ENCODE measurements at regions not wholly inside any gene's neighbourhood (a gene's known extent, or its start where the extent isn't known, plus 50 kb on each side); places are given as distances from the start of the nearest gene placed in this dataset.
A peak's percentile ranks its signal among the peaks of the same experiment; 100 is the strongest.

- TF ChIP-seq CTCF (IDR thresholded peaks at IDR 0.05; ENCODE audit: unreplicated experiment) = no peak
- H3K4me1 Mint-ChIP-seq (ENCODE audit: unreplicated experiment) = peaks cover 4% of the 10 kb centered on the region
- peaks cover 1% of the 10 kb centered on the region for H3K27me3 Mint-ChIP-seq (ENCODE audit: unreplicated experiment)
- DNase-seq (ENCODE audit: low spot score) = no peak
- H3K4me3 Mint-ChIP-seq (ENCODE audit: unreplicated experiment) = no peak overlapping the region
- H3K36me3 Mint-ChIP-seq (ENCODE audit: low read depth, unreplicated experiment) = peaks cover 3% of the 10 kb centered on the region
- no peaks in the 10 kb centered on the region for H3K9me3 Mint-ChIP-seq (ENCODE audit: unreplicated experiment)
- H3K27ac Mint-ChIP-seq (ENCODE audit: unreplicated experiment) = no peak overlapping the region
Measured at GRCh38 chr15:75100679-75101078, 77.3 kb downstream of the PPCDC start.

DNA sequence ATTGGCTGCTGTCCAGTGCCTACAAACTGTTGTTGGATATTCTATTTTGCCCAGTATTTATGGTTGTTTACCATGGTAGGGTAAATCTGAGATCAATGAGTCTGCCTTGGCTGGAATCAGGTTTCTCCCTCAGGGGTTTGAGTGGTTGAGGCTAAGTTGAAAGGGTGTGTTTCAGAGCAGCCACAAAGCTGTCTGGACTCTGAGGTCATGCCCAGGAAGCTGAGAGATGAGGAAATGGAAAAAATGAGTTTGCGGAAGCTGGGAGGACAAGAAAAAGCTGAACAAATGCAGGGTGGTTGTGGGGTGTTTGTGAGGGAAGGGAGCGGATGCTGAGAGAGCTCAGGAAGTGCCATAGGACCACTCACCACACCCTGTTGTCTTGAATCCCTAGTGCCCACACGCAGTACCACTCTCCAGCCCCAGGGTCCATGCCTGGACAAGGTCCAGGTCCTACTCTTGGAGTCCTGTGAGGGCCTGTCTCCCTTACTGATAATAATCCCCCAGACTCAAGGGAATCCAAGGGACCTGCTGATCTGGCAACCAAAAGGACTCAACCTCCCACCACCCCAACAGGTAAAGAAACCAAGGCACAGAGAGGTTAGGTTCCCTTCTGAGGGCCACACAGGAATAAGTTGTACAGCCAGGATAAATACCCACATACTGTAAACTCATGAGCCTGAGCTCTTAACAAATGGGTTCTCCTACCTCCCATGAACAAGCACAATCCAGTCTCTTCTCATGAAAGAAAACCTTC is 81.6 kb downstream of the PPCDC start:
- TF ChIP-seq CTCF (IDR thresholded peaks at IDR 0.05; ENCODE audit: unreplicated experiment) = no peak
- H3K4me3 Mint-ChIP-seq (ENCODE audit: unreplicated experiment) = no peak overlapping the region
- peaks cover 2% of the 10 kb centered on the region for H3K27me3 Mint-ChIP-seq (ENCODE audit: unreplicated experiment)
- DNase-seq (ENCODE audit: low spot score) = no peak
- peak overlapping the region; percentile 50 for H3K27ac Mint-ChIP-seq (ENCODE audit: unreplicated experiment)
- peaks cover 4% of the 10 kb centered on the region for H3K4me1 Mint-ChIP-seq (ENCODE audit: unreplicated experiment)
- no peaks in the 10 kb centered on the region for H3K36me3 Mint-ChIP-seq (ENCODE audit: low read depth, unreplicated experiment)
- H3K9me3 Mint-ChIP-seq (ENCODE audit: unreplicated experiment) = no peaks in the 10 kb centered on the region

DNA sequence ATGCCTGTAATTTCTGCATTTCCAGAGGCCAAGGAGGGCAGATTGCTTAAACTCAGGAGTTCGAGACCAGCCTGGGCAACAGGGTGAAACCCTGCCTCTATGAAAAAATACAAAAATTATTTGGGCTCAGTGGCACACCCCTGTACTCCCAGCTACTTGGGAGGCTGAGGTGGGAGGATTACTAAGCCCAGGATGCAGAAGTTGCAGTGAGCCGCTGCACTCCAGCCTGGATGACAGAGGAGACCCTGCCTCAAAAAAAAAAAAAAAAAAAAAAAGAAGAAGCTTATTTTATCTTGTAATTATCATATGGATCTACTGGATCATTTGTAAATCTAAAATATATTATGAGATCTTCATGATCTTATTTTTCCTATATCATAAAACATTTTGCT is 84.1 kb downstream of the PPCDC start:
- Mint-ChIP-seq H3K36me3 (ENCODE audit: low read depth, unreplicated experiment) (no peaks in the 10 kb centered on the region), H3K4me1 (ENCODE audit: unreplicated experiment) (peaks cover 8% of the 10 kb centered on the region), H3K27me3 (ENCODE audit: unreplicated experiment) (peaks cover 2% of the 10 kb centered on the region), H3K4me3 (ENCODE audit: unreplicated experiment) (no peak overlapping the region), H3K9me3 (ENCODE audit: unreplicated experiment) (no peaks in the 10 kb centered on the region), H3K27ac (ENCODE audit: unreplicated experiment) (no peak overlapping the region)
- no peak for DNase-seq (ENCODE audit: low spot score)
- no peak for TF ChIP-seq CTCF (IDR thresholded peaks at IDR 0.05; ENCODE audit: unreplicated experiment)

DNA sequence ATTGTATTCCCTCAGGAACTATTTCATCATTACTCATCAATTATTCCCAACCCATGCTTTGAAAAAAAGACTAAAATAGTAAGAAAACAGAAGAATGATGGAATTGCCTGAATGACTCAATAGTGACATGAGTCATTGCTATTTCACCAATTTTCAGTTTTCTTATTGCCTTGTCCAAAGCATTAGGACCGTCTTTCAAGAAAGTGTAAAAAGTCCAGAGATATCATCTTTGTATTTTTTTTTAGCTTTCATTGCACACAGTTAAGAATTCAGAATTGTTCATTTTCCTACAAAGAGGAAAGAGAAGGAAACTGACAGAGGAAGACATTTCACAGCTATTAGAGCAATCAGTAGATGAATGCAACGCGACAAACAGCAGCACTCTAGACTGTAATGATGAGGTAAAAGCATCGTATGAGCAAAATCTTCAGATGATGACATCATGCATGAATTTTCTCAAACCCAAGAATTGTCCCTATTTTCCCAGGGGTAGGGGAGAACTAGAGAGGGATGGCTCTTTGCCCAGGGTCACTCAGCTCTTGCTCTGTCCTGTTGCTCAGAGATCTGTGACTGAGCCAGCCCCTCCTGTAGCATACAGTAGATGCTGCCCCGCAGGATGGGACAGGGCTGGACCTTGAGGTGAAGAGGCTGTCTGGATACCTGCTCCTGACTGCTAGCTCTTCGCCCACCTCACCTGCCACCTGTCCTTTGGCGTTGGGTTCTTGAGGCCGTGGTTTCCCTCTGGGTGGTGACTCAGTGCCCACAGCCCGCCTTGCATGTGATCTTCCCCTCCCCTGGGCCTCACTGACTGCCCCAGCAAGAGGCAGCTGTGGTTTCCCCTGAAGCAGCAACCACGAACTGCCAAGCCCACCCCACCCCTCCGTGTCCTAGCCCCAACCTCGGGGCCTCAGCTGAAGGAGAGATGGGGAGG is 84.8 kb downstream of the PPCDC start:
- Mint-ChIP-seq H3K27me3 (ENCODE audit: unreplicated experiment) (peaks cover 2% of the 10 kb centered on the region), H3K4me3 (ENCODE audit: unreplicated experiment) (no peak overlapping the region), H3K9me3 (ENCODE audit: unreplicated experiment) (no peaks in the 10 kb centered on the region), H3K4me1 (ENCODE audit: unreplicated experiment) (peaks cover 15% of the 10 kb centered on the region), H3K27ac (ENCODE audit: unreplicated experiment) (no peak overlapping the region), H3K36me3 (ENCODE audit: low read depth, unreplicated experiment) (no peaks in the 10 kb centered on the region)
- no peak for TF ChIP-seq CTCF (IDR thresholded peaks at IDR 0.05; ENCODE audit: unreplicated experiment)
- DNase-seq (ENCODE audit: low spot score) = no peak

Measured in endothelial cell (in vitro differentiated cells).